HPDE6-E6E7 (cell line): ENCODE measurements at regions not wholly inside any gene's neighbourhood (a gene's known extent, or its start where the extent isn't known, plus 50 kb on each side); places are given as distances from the start of the nearest gene placed in this dataset.
"Not testable (repeated sequence)": the region's sequence is repeated elsewhere in the genome, so short reads cannot be mapped to it uniquely, and the experiment has no call there.

Source experiments
- DNase-seq: peaks from one replicate; pipeline ENCODE4 v3.0.0; 2011; ENCODE audit warnings: missing footprints; ENCODE audit errors: extremely low spot score

DNA sequence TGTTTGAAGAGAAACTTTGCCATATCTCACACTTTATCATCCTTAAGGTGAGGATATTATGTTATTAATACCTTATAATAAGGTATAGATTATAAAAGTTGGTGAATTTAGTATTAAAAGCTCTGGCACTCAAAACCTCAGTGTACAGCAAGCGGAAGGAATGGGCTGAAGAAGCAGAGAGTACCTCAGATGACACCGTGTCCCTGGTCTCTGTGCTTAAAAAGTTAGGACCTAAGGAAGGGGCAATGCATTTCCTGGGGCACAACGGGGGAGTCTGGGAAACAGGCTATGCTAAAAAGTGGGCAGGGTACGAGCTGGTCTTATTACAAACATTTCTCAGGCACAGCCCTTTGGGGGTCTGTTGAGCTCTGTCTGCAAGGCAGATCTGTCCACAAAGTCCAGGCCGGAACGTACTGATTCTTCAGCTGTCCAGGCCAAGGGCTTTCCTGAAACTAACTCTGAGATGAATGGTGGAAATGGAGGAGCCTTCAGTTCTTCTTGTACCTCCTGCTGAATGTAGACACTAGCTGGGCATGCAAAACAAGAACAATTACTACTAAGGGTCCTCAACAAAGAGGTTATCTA lies 202.7 kb downstream of the POM121L12 start:
- no peak for DNase-seq

- not testable (repeated sequence) for DNase-seq
These were observed 203.7 kb downstream of the POM121L12 start for GRCh38 chr7:53239151-53239550.

GRCh38 chr7:53245721-53246120 lies 210.3 kb downstream of the POM121L12 start:
- DNase-seq: no peak

DNA sequence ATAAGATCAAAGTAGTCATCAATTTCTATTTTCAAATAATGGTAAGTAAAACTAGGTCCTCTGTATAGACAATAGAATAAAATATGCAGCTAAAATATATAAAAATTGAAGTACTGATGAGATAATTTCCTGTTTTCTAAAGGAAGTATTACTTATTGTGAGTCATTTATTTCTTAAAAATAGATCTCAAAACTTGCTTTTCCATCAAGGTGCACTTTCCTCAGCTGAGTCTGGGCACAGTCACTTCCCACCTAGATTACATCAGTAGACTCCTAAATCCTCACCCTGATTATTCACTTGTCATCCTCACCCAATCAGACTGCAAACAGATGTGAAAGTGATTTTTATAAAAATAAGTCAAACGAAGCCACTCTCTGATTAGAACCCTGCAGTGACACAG lies 211.5 kb downstream of the POM121L12 start:
- no peak for DNase-seq

DNA sequence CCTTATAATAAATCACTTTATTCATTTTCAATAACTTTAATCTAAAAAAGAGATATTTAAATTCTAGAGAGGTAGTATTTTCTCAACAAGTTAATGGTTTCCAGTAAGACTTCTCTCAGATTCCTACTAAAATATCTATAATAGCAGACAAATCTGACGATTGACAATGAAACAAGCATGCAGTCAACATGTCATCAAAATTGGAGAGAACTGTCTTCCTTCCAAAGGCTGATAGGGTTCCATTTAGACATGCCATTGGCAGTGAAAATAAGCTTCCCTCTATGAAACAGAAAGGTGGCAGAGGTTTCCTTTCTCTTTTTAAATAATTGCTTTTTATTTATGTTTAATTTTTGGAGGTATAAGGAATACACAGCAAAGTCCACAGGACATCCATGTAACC lies 217.1 kb downstream of the POM121L12 start:
- no peak for DNase-seq

- DNase-seq: no peak
These were observed 236.6 kb downstream of the POM121L12 start for GRCh38 chr7:53272081-53272480.

DNA sequence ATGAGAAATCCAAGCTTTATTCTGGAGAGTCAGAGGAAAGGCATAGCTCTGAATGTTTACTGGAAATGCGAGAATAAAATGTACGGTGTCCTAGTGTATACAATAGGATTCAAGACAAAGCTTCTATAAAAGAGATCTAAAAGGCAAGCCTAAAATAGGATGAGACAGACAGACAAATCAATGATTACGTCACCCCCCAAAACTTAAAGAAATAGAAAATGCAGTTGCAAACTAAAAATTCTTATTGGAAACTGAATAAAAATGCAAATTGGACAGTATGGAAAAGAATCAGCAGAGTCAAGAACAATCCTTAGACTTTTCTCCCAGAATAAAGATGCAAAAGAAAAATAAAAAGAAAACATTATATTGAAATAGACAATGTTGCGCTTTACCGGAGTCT lies 245.9 kb downstream of the POM121L12 start:
- DNase-seq: no peak

- DNase-seq: no peak
These were observed 256.9 kb downstream of the POM121L12 start for GRCh38 chr7:53292341-53292740.

DNA sequence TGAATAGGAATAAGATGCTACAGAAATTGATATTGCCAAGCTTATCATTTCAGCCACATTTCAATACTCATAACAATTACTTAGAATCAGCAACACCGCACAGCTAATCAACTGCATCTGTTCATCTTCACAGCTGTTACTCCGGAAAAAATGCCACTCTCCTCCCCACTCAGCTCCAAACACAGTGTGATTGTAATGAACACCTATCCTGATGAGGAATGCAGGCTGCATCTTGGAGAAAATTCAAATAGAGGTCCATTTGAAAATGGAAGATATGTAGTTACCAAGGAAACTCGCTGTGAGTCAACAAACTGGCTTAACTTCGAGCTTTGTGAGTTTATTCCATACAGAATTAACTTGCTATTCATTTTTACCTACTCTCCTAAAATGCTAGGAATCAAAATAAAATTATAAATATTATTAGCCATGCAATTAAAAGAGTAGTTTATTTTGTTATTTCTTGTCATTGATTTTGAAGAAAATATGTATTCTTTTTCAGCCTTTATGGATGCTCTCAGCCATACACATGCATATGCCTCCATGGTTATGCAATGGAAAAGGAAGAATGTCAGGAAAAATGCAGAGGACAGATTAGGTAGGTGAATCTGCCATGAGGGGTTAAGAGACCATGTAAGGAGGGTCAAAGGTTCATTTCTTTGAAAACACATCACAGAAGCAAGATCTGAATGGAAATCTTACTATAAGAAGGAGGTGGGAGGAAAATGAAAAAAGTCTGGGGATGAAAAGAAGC lies 267.2 kb downstream of the POM121L12 start:
- DNase-seq: no peak

GRCh38 chr7:53303781-53304180 lies 268.3 kb downstream of the POM121L12 start:
- no peak for DNase-seq

DNA sequence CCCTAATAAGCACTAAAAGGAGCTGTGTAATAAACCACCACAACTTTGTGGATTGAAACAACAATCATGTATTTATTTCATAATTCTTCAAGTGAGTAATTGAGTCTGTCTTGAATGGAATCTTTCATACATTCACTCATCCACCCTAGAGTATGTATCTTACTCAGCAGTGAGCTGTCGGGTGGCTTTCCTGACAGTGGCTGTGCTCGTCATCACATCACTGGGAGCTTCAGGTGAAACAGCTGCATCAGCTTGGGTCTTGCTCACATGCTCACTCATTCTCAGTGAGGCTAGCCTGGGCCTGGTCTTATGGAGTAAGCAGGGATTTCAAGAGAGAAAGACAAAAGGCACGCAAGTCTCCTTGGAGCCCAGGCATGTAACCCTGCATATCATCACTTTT lies 271.4 kb downstream of the POM121L12 start:
- no peak for DNase-seq

DNA sequence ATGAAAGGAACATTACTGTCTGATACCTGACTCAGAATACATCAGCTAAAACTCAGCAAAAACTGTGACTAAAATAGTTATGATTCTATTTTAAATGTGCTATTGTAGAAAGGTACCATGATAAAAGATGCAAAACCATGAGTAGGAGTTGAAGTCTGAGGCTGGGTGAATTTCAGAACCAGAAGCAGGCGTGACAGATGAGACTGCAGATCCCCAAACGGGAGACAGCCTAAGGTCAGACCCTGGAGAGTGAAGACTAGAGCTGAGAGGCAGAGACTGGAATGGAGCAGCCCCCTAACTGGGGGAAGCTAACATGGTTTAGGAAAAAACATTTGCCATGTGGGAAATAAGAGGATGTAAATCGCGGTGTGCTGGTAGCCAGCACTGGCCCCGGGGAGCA lies 275.8 kb downstream of the POM121L12 start:
- DNase-seq: no peak

DNA sequence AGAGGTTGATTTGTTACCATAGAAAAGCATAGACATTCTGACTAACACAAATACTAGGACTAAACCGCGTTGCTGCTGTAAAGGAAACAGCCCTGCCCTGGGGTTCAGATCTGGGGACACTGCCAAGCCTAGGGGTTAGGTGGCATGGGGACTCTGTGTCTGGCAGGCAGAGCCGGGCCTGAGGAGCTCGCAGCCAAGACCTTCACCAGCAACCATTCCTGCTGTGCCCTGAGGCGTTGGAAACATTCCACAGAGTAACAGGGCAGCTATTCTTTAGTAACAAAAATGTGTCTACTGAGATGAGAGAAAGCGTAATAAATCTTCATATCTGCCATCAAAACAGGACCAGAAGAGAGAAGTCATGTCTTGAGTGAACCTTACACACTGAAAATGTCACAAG lies 280.5 kb downstream of the POM121L12 start:
- DNase-seq: no peak

DNA sequence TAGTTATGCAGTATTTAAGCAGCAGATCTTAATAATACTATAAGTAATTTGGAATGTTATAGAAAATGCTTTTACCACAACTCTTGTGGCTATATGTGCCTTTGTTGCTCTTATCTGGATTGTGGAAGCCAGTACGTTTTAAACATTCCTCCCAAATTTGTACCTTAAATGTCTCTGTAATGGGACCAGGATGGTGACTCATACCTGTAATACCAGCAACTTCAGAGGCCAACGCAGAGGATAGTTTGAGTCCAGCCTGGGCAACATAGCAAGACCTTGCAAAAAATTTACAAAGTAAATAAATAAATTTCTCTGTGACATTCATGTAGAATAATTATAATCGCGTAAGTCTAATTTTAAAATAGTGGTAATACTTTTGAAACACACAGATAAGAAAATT lies 283.1 kb downstream of the POM121L12 start:
- DNase-seq: no peak

DNA sequence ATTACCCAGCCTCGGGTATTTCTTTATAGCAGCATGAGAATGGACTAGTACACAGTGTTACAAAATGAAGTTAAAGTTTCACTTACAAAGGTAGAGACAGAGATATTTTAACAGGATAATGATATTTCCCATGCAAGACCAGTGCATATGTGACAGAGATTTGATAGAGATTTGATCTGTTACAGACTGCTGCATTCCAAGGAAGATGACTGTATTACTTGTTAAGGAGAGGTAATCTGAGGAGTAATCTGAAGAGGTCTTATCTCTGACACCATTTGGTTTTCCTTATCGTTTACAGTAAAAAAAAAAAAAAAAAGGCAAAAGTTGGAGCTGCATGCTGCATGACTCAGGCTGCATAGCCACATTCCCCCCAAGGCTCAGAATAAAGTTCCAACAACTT lies 289.6 kb downstream of the POM121L12 start:
- no peak for DNase-seq

DNA sequence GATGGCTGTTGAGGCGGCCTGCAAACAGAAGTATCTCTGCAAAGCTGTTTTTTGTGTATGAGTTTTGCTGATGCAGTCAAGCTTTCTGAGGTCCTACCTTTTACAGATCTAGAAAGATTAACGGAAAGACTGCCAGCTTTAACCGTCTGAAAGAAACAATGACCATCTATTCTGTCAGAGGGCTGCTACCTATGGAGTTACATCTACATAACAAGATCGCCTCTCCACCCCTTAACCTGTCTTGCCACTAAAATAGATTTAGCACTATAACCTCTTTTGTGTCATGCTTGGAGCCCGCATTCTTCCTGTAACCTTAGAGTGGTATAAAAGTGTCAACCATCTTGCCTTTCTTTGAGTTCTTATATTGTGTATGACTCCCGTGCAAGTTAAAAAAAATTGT lies 291.2 kb downstream of the POM121L12 start:
- no peak for DNase-seq

DNA sequence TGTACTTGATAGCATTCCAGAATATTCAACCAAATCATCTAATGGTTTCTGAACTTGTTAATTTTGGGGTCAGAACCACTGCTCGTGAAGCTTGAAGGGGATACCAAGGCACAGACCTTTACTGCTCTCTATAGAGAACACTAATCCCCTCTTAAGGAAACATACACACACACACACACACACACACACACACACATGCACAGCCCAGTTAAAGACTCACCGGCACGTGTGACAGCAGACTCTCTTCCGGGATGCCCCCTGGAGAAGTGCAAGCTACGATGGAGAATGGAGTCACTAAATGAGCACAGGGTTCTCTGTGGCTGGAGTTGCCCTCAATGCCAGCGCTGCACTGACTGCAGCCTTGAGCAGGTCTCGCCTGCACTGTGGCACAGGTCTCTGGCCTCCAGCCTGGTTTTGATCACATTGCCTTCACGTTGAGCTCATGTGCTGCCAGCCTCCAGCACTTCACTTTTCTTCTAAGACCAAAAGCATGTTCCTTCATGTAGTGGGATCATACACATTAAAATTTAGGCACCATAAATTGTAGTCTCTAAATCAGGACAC lies 300.8 kb downstream of the POM121L12 start:
- no peak for DNase-seq

- no peak for DNase-seq
These were observed 304.8 kb downstream of the POM121L12 start for GRCh38 chr7:53340220-53340619.

DNA sequence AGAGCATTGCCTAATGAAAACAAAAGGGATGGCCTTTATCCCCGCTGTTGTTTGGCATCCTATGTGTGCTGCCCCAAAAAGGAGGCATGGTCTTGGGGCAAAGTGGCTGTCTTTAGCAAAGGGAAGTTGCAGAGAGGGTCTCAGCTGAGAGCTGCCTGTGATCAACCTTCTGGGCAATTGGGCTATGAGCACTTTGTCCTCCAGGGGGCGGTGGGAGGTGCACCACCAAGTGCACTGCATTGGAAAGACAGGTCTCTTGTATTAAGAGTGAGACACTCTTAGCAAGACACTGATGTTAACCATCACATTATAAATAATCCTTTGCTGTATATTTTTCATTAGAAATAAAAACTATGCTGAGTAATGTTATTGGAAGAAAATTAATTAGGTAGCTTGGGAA lies 314.8 kb downstream of the POM121L12 start:
- DNase-seq: peak; percentile 27

DNA sequence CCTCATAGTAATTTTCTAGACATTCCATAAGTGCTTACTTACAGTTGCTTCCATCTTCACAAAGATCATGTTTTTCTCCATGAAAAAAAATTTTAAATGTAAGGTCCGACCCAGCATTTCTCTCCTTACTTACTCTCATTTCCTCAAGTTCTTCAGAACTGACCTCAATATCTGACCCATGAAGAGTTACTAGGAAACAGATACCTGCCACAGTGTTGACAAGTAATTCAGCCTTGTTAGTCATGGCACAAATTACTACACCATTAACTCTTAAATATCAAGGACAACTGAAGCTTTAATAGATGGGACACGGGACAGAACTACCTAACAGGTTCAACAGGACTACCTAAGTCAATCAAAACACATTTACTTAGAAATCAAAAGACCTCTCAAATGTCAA lies 316.2 kb downstream of the POM121L12 start:
- DNase-seq: no peak

GRCh38 chr7:53358269-53358668 lies 322.8 kb downstream of the POM121L12 start:
- no peak for DNase-seq

DNA sequence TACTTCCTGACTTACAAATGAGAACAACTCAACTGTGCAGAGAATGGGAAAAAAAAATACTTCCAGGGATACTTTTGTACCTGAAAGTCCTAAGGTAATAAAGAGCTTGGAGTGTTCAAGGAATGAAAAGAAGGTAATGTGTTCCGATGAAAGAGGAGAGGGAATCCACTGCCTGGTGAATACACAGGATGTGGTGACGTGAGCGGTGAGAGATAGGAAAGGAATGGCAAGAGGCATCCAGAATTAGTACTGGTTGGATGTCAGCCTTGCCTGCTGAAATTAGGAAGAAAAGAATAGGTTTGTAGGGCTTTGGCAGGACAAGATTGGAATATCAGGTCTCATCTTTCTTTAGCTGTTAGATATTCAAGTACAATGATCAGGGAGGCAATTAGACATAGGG lies 347.7 kb downstream of the POM121L12 start:
- DNase-seq: peak; percentile 59

DNA sequence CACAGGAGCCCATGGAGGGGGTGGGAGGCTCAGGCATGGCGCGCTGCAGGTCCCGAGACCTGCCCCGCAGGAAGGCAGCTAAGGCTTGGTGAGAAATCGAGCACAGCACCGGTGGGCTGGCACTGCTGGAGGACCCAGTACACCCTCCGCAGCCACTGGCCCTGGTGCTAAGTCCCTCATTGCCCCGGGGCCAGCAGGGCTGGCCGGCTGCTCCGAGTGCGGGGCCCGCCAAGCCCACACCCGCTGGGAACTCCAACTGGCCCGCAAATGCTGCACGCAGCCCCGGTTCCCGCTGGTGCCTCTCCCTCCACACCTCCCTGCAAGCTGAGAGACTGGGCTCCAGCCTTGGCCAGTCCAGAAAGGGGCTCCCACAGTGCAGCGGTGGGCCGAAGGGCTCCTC lies 349.8 kb downstream of the POM121L12 start:
- DNase-seq: not testable (repeated sequence)
